H9 (cell line): ENCODE measurements at regions not wholly inside any gene's neighbourhood (a gene's known extent, or its start where the extent isn't known, plus 50 kb on each side); places are given as distances from the start of the nearest gene placed in this dataset.
"Not testable (repeated sequence)": the region's sequence is repeated elsewhere in the genome, so short reads cannot be mapped to it uniquely, and the experiment has no call there.

Experiments used
- DNase-seq: peaks from one replicate; pipeline ENCODE4 v3.0.0-alpha.2; 2017
- H2AFZ ChIP-seq: one replicate; pipeline ENCODE4 v1.6.1; 2013; ENCODE audit warnings: mild to moderate bottlenecking, low read length, control low read depth, moderate library complexity
- H2AK5ac ChIP-seq: 2 replicates; pipeline ENCODE4 v1.6.1; 2013; ENCODE audit warnings: low read length, control low read depth, mixed read lengths; ENCODE audit not compliant: insufficient read length
- H2BK120ac ChIP-seq: one replicate; pipeline ENCODE4 v1.6.1; 2013; ENCODE audit warnings: low read depth, mild to moderate bottlenecking, low read length, control low read depth, inconsistent platforms; ENCODE audit not compliant: poor library complexity, severe bottlenecking
- H2BK12ac ChIP-seq: 2 replicates; pipeline ENCODE4 v1.6.1; 2013; ENCODE audit warnings: low read length, control low read depth, mixed read lengths, low read depth; ENCODE audit not compliant: insufficient read length
- H2BK15ac ChIP-seq: 2 replicates; pipeline ENCODE4 v1.6.1; 2013; ENCODE audit warnings: low read depth, low read length, control low read depth
- H2BK20ac ChIP-seq: one replicate; pipeline ENCODE4 v1.6.1; 2013; ENCODE audit warnings: low read depth, mild to moderate bottlenecking, low read length, control low read depth, inconsistent platforms; ENCODE audit not compliant: poor library complexity, severe bottlenecking
- H2BK5ac ChIP-seq: 2 replicates; pipeline ENCODE4 v1.6.1; 2013; ENCODE audit warnings: low read length, control low read depth, mixed read lengths; ENCODE audit not compliant: insufficient read length
- H3K14ac ChIP-seq: 2 replicates; pipeline ENCODE4 v1.6.1; 2013; ENCODE audit warnings: low read length, control low read depth; ENCODE audit not compliant: insufficient read depth
- H3K18ac ChIP-seq: 2 replicates; pipeline ENCODE4 v1.6.1; 2013; ENCODE audit warnings: low read depth, mild to moderate bottlenecking, mixed read lengths, low read length, control low read depth; ENCODE audit not compliant: insufficient read length
- H3K23ac ChIP-seq: 2 replicates; pipeline ENCODE4 v1.6.1; 2013; ENCODE audit warnings: low read length, control low read depth, mixed read lengths, low read depth; ENCODE audit not compliant: insufficient read length
- H3K23me2 ChIP-seq: 2 replicates; pipeline ENCODE4 v1.6.1; 2013; ENCODE audit warnings: low read depth, mild to moderate bottlenecking, mixed read lengths, low read length, control low read depth; ENCODE audit not compliant: insufficient read length, poor library complexity, severe bottlenecking
- H3K27ac ChIP-seq: 2 replicates; pipeline ENCODE4 v1.5.1; 2013; ENCODE audit warnings: low read length, control low read depth, mixed read lengths, low read depth; ENCODE audit not compliant: insufficient read length
- H3K27me3 ChIP-seq: 2 replicates; pipeline ENCODE4 v1.6.1; 2013; ENCODE audit warnings: low read length, control low read depth, inconsistent platforms; ENCODE audit not compliant: insufficient read depth
- H3K4ac ChIP-seq: 2 replicates; pipeline ENCODE4 v1.6.1; 2013; ENCODE audit warnings: low read depth, mild to moderate bottlenecking, control low read depth, inconsistent platforms, low read length, moderate library complexity
- H3K4me1 ChIP-seq: 2 replicates; pipeline ENCODE4 v1.6.1; 2013; ENCODE audit warnings: low read length, control low read depth, inconsistent platforms; ENCODE audit not compliant: insufficient read depth
- H3K4me2 ChIP-seq: 2 replicates; pipeline ENCODE4 v1.6.1; 2013; ENCODE audit warnings: low read length, control low read depth, mixed read lengths; ENCODE audit not compliant: insufficient read length, insufficient read depth
- H3K56ac ChIP-seq: 2 replicates; pipeline ENCODE4 v1.6.1; 2013; ENCODE audit warnings: low read depth, mild to moderate bottlenecking, mixed read lengths, low read length, control low read depth; ENCODE audit not compliant: insufficient read length
- H3K79me1 ChIP-seq: 2 replicates; pipeline ENCODE4 v1.6.1; 2013; ENCODE audit warnings: low read depth, mild to moderate bottlenecking, moderate library complexity, low read length, control low read depth, inconsistent platforms; ENCODE audit not compliant: insufficient read depth, poor library complexity, severe bottlenecking
- H3K79me2 ChIP-seq: 2 replicates; pipeline ENCODE4 v1.6.1; 2013; ENCODE audit warnings: low read length, control low read depth, inconsistent platforms; ENCODE audit not compliant: insufficient read depth
- H3K9ac ChIP-seq: 2 replicates; pipeline ENCODE4 v1.6.1; 2013; ENCODE audit warnings: low read length, control low read depth, mixed read lengths; ENCODE audit not compliant: insufficient read length; ENCODE audit errors: extremely low read depth
- H3K9me3 ChIP-seq: one replicate; pipeline ENCODE4 v1.6.1; 2013; ENCODE audit warnings: low read depth, low read length, inconsistent platforms; ENCODE audit not compliant: control insufficient read depth
- H3T11ph ChIP-seq: one replicate; pipeline ENCODE4 v1.6.1; 2013; ENCODE audit warnings: mild to moderate bottlenecking, low read length, control low read depth, inconsistent platforms
- H4K20me1 ChIP-seq: one replicate; pipeline ENCODE4 v1.6.1; 2013; ENCODE audit not compliant: control insufficient read depth, insufficient read length, insufficient read depth
- H4K5ac ChIP-seq: 2 replicates; pipeline ENCODE4 v1.6.1; 2013; ENCODE audit warnings: low read depth, mild to moderate bottlenecking, mixed read lengths, low read length, control low read depth; ENCODE audit not compliant: insufficient read length
- H4K8ac ChIP-seq: replicated peaks from 2 replicates; pipeline ENCODE4 v1.6.1; 2013; ENCODE audit warnings: low read length, control low read depth, mixed read lengths, low read depth; ENCODE audit not compliant: insufficient read length
- H4K91ac ChIP-seq: 2 replicates; pipeline ENCODE4 v1.6.1; 2013; ENCODE audit warnings: low read depth, mild to moderate bottlenecking, moderate library complexity, mixed read lengths, low read length, control low read depth; ENCODE audit not compliant: insufficient read length
- H3K27ac Mint-ChIP-seq, 3 experiments: 2 replicates in 2 of 3; 3 replicates in 1 of 3; pipeline ENCODE4 v1.8.0; 2020 to 2021; ENCODE audit warnings: mixed read lengths in 3 of 3, mild to moderate bottlenecking in 1 of 3, moderate library complexity in 1 of 3
- H3K27me3 Mint-ChIP-seq: 2 replicates; pipeline ENCODE4 v1.8.0; 2021; ENCODE audit warnings: low read depth, mild to moderate bottlenecking, moderate library complexity, mixed read lengths
- H3K36me3 Mint-ChIP-seq, 3 experiments: 2 replicates in 2 of 3; 3 replicates in 1 of 3; pipeline ENCODE4 v1.8.0; 2020 to 2021; ENCODE audit warnings: low read depth in 3 of 3, mixed read lengths in 3 of 3; ENCODE audit not compliant: insufficient read depth in 1 of 3
- H3K4me1 Mint-ChIP-seq, 2 experiments: 2 replicates each; pipeline ENCODE4 v1.8.0; 2020; ENCODE audit warnings: mixed read lengths in 2 of 2
- H3K4me3 Mint-ChIP-seq, 2 experiments: 2 replicates in 1 of 2; 3 replicates in 1 of 2; pipeline ENCODE4 v1.8.0; 2020 to 2021; ENCODE audit warnings: mild to moderate bottlenecking in 2 of 2, mixed read lengths in 2 of 2, moderate library complexity in 1 of 2
- H3K9me3 Mint-ChIP-seq, 2 experiments: 2 replicates in 1 of 2; 3 replicates in 1 of 2; pipeline ENCODE4 v1.8.0; 2020; ENCODE audit warnings: mild to moderate bottlenecking in 2 of 2, mixed read lengths in 2 of 2, moderate library complexity in 1 of 2
- CTCF ChIP-seq: fragments of 200-600 bp; sonication (generic); conservative IDR thresholded peaks from 3 replicates; pipeline ENCODE4 v1.8.0; 2021; ENCODE audit warnings: antibody characterized with exemption, mild to moderate bottlenecking
- WGBS: extraction: QIAGEN DNeasy Blood & Tissue Kit; methylation state at CpG from one replicate; pipeline ENCODE4 v1.1.7; 2013; ENCODE audit warnings: missing lambda C conversion rate, low lambda C conversion rate, mixed read lengths; ENCODE audit not compliant: insufficient read length; ENCODE audit errors: extremely low coverage; 5-methylcytosine and 5-hydroxymethylcytosine counted together

- Histone ChIP-seq H3K4me1 (no peaks in the 10 kb centered on the region), H4K5ac (no peak overlapping the region), H4K8ac (no peak overlapping the region), H3K4me2 (no peak overlapping the region), H2BK15ac (no peak overlapping the region), H3K23ac (no peak overlapping the region), H3K14ac (no peak overlapping the region), H3K23me2 (no peaks in the 10 kb centered on the region), H2BK5ac (no peak overlapping the region), H3T11ph (no peak overlapping the region), H3K4ac (no peak overlapping the region), H2AK5ac (no peak overlapping the region), H3K18ac (no peak overlapping the region), H2BK12ac (no peak overlapping the region), H4K20me1 (no peaks in the 10 kb centered on the region), H3K27ac (no peak overlapping the region), H3K9ac (no peak overlapping the region), H3K27me3 (no peaks in the 10 kb centered on the region), H3K56ac (no peak overlapping the region), H3K79me2 (no peaks in the 10 kb centered on the region), H2BK120ac (no peak overlapping the region), H2AFZ (no peak overlapping the region), H4K91ac (no peak overlapping the region), H3K79me1 (no peaks in the 10 kb centered on the region), H3K9me3 (no peaks in the 10 kb centered on the region), H2BK20ac (no peak overlapping the region)
- Mint-ChIP-seq H3K4me1 (peaks cover 0 to 4% of the 10 kb centered on the region in 2 experiments; a peak in 2 of 4 replicates), H3K9me3 (peaks cover 5 to 8% of the 10 kb centered on the region in 2 experiments; a peak in 3 of 5 replicates), H3K27ac (no peak overlapping the region), H3K27me3 (peaks cover 17% of the 10 kb centered on the region), H3K4me3 (no peak overlapping the region), H3K36me3 (no peaks in the 10 kb centered on the region)
- TF ChIP-seq CTCF = no peak
- no CpG with 5 or more reads among the region's 8 CpGs for WGBS
- peak; percentile 15 for DNase-seq
Observed at GRCh38 chr4:8719421-8719820, 126.9 kb downstream of the CPZ start.

GRCh38 chr4:8717470-8717869 lies 124.9 kb downstream of the CPZ start:
- H3K9me3 ChIP-seq, H3K18ac ChIP-seq, H3K79me2 ChIP-seq, H3K4me2 ChIP-seq, H4K20me1 ChIP-seq, DNase-seq, H2BK15ac ChIP-seq, H4K5ac ChIP-seq, H2BK120ac ChIP-seq, H2AK5ac ChIP-seq, H3K27me3 ChIP-seq, H3K4me3 Mint-ChIP-seq, H2BK5ac ChIP-seq, H3K9ac ChIP-seq, H3K56ac ChIP-seq, H3K4ac ChIP-seq, H2BK12ac ChIP-seq, H3K14ac ChIP-seq, H3K27ac Mint-ChIP-seq, H3K4me1 ChIP-seq, H3K23me2 ChIP-seq, H2AFZ ChIP-seq, H3K23ac ChIP-seq, H3K27ac ChIP-seq, H2BK20ac ChIP-seq, H3K79me1 ChIP-seq, H3K36me3 Mint-ChIP-seq, H4K91ac ChIP-seq, H3K4me1 Mint-ChIP-seq, H3T11ph ChIP-seq, H4K8ac ChIP-seq: not testable (repeated sequence)
- WGBS = no CpG with 5 or more reads among the region's 2 CpGs
- Mint-ChIP-seq H3K27me3 (peaks cover 19% of the 10 kb centered on the region), H3K9me3 (peaks cover 17 to 22% of the 10 kb centered on the region in 2 experiments)
